D341Med (cell line): ENCODE measurements at regions not wholly inside any gene's neighbourhood (a gene's known extent, or its start where the extent isn't known, plus 50 kb on each side); places are given as distances from the start of the nearest gene placed in this dataset.
"Not testable (repeated sequence)": the region's sequence is repeated elsewhere in the genome, so short reads cannot be mapped to it uniquely, and the experiment has no call there.

Experiments used
- DNase-seq: peaks from one replicate; pipeline ENCODE4 v3.0.0; 2012; ENCODE audit warnings: low spot score

GRCh38 chr18:34280000-34280399 is 55.3 kb upstream of the NOL4 start:
- DNase-seq = no peak

- DNase-seq = no peak
Observed at GRCh38 chr18:34280653-34281052, 55.9 kb upstream of the NOL4 start.

GRCh38 chr18:34281290-34281689 is 56.6 kb upstream of the NOL4 start:
- DNase-seq = no peak

GRCh38 chr18:34281722-34282121 is 57.0 kb upstream of the NOL4 start:
- DNase-seq = no peak

- DNase-seq = no peak
Observed at GRCh38 chr18:34283506-34283905, 58.8 kb upstream of the NOL4 start.

- DNase-seq = no peak
Observed at GRCh38 chr18:34287825-34288224, 63.1 kb upstream of the NOL4 start.

- no peak for DNase-seq
Observed at GRCh38 chr18:34292594-34292993, 67.9 kb upstream of the NOL4 start.

GRCh38 chr18:34297287-34297686 is 72.6 kb upstream of the NOL4 start:
- no peak for DNase-seq

- no peak for DNase-seq
Observed at GRCh38 chr18:34299828-34300227, 75.1 kb upstream of the NOL4 start.

- no peak for DNase-seq
Observed at GRCh38 chr18:34311468-34311867, 86.8 kb upstream of the NOL4 start.

- no peak for DNase-seq
Observed at GRCh38 chr18:34314847-34315246, 90.1 kb upstream of the NOL4 start.

- no peak for DNase-seq
Observed at GRCh38 chr18:34315591-34316352, 91.1 kb upstream of the NOL4 start.

GRCh38 chr18:34320267-34320666 is 95.6 kb upstream of the NOL4 start:
- no peak for DNase-seq

- DNase-seq = no peak
Observed at GRCh38 chr18:34321066-34321465, 96.4 kb upstream of the NOL4 start.

GRCh38 chr18:34322365-34323289 is 97.9 kb upstream of the NOL4 start:
- DNase-seq = peak; percentile 72

GRCh38 chr18:34329840-34330239 is 105.1 kb upstream of the NOL4 start:
- DNase-seq = no peak

GRCh38 chr18:34330308-34330707 is 105.6 kb upstream of the NOL4 start:
- peak; percentile 69 for DNase-seq

- not testable (repeated sequence) for DNase-seq
Observed at GRCh38 chr18:34330907-34331306, 106.2 kb upstream of the NOL4 start.

GRCh38 chr18:34331343-34331742 is 106.6 kb upstream of the NOL4 start:
- not testable (repeated sequence) for DNase-seq

GRCh38 chr18:34339155-34339554 is 114.4 kb upstream of the NOL4 start:
- no peak for DNase-seq

GRCh38 chr18:34342960-34343359 is 118.2 kb upstream of the NOL4 start:
- DNase-seq = no peak

GRCh38 chr18:34345738-34346137 is 121.0 kb upstream of the NOL4 start:
- no peak for DNase-seq

- DNase-seq = no peak
Observed at GRCh38 chr18:34350778-34351177, 126.1 kb upstream of the NOL4 start.
